WERI-Rb-1 (cell line): ENCODE measurements at regions not wholly inside any gene's neighbourhood (a gene's known extent, or its start where the extent isn't known, plus 50 kb on each side); places are given as distances from the start of the nearest gene placed in this dataset.

ENCODE experiments used
- DNase-seq: peaks from one replicate; pipeline ENCODE4 v3.0.0-alpha.2; 2020
- H3K27ac ChIP-seq: fragments of 250-450 bp; sonication (Bioruptor Pico); 2 replicates; pipeline ENCODE4 v1.5.1; 2020; ENCODE audit warnings: mild to moderate bottlenecking, moderate library complexity
- H3K27me3 ChIP-seq: fragments of 250-450 bp; sonication (Bioruptor Pico); 2 replicates; pipeline ENCODE4 v1.5.1; 2021; ENCODE audit warnings: mild to moderate bottlenecking, low read depth, moderate library complexity; ENCODE audit not compliant: insufficient read depth, severe bottlenecking
- H3K36me3 ChIP-seq: fragments of 250-450 bp; sonication (Bioruptor Pico); 2 replicates; pipeline ENCODE4 v1.5.1; 2020; ENCODE audit warnings: mild to moderate bottlenecking, moderate library complexity
- H3K4me3 ChIP-seq: 2 replicates; pipeline ENCODE4 v1.5.1; 2011; ENCODE audit warnings: low read depth, mild to moderate bottlenecking, control low read depth, low read length
- H3K9me3 ChIP-seq: fragments of 250-450 bp; sonication (Bioruptor Pico); 2 replicates; pipeline ENCODE4 v1.5.1; 2021; ENCODE audit warnings: mild to moderate bottlenecking, moderate library complexity; ENCODE audit not compliant: severe bottlenecking
- TF ChIP-seq, protein P1 (sequence below): IDR thresholded peaks from 2 replicates; pipeline ENCODE4 v1.5.1; 2011; ENCODE audit warnings: low read depth, mild to moderate bottlenecking, control low read depth, inconsistent platforms, low read length

DNA sequence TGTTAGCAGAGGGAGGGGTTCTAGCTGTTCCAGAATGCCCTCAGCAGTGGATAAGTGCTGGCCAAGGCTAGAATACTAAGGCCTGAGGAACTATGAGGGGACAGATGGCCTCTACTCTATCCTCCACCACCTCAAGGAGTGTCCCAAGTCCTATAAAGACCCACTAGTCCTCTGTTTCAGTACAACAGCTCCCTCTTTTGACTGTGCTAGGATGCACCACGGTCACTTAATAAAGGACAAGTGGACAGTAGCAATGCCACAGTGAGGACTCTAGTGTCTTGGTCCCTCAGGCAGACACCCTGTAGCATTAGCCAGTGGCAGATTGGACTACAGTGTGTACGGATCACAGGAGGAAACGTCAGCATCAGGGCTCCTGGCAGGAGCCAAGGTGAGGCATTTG lies 171.8 kb upstream of the PROK2 start:
- TF ChIP-seq, protein P1, sequence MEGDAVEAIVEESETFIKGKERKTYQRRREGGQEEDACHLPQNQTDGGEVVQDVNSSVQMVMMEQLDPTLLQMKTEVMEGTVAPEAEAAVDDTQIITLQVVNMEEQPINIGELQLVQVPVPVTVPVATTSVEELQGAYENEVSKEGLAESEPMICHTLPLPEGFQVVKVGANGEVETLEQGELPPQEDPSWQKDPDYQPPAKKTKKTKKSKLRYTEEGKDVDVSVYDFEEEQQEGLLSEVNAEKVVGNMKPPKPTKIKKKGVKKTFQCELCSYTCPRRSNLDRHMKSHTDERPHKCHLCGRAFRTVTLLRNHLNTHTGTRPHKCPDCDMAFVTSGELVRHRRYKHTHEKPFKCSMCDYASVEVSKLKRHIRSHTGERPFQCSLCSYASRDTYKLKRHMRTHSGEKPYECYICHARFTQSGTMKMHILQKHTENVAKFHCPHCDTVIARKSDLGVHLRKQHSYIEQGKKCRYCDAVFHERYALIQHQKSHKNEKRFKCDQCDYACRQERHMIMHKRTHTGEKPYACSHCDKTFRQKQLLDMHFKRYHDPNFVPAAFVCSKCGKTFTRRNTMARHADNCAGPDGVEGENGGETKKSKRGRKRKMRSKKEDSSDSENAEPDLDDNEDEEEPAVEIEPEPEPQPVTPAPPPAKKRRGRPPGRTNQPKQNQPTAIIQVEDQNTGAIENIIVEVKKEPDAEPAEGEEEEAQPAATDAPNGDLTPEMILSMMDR, result peak; percentile 72
- no peaks in the 10 kb centered on the region for H3K27me3 ChIP-seq
- H3K27ac ChIP-seq, result no peak overlapping the region; the same call in 1 of the 2 replicates
- peak; percentile 65 for DNase-seq
- no peaks in the 10 kb centered on the region for H3K9me3 ChIP-seq
- H3K36me3 ChIP-seq, result no peaks in the 10 kb centered on the region
- H3K4me3 ChIP-seq, result no peak overlapping the region

GRCh38 chr3:71956069-71956340 lies 171.1 kb upstream of the PROK2 start:
- Histone ChIP-seq H3K27ac (peak overlapping the region; percentile 32), H3K9me3 (no peaks in the 10 kb centered on the region), H3K36me3 (no peaks in the 10 kb centered on the region), H3K4me3 (no peak overlapping the region), H3K27me3 (no peaks in the 10 kb centered on the region)
- DNase-seq, result no peak
- TF ChIP-seq, protein P1, result no peak

DNA sequence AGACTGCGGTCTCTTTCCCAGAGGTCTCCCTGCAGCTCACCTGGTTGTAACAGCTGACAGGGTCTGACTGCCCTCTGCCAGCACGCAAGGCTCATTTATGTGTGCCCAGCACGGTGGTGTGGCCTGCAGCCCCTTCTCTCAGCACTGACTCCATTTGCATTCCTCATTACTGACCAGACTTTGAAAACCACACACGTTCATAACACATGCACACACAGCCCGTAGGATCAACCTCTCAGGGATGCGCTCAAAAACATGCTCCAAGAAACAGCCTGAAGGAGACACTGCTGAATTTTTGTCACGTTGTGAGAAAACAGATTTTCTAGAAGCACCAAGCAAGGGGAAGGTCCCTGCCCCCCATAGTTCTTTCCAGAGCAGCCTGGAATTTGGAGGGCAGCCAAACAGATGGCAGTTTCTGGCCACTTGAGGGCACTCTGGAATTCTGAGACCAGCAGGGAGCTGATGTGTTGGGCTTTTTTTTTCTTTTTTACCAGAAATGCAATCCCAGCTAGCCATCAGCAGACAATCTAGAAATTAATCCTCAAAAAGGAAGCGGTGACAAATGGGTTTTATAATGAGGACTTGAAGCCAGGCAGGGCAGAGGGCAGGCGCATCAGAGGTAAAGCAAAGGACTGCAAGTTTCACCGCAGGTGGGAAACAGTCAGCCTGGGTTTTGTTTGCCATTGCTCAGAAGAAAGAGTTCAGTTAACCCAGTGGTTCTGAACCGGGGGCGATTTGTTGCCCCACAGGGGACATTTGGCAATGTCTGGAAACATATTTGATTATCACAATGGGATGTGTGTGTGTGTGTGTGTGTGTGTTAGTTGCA lies 170.5 kb upstream of the PROK2 start:
- Histone ChIP-seq H3K27ac (peak overlapping the region; percentile 32), H3K36me3 (no peaks in the 10 kb centered on the region), H3K9me3 (no peaks in the 10 kb centered on the region), H3K27me3 (no peaks in the 10 kb centered on the region), H3K4me3 (no peak overlapping the region)
- TF ChIP-seq, protein P1, result peak; percentile 76
- DNase-seq, result peak; percentile 70

DNA sequence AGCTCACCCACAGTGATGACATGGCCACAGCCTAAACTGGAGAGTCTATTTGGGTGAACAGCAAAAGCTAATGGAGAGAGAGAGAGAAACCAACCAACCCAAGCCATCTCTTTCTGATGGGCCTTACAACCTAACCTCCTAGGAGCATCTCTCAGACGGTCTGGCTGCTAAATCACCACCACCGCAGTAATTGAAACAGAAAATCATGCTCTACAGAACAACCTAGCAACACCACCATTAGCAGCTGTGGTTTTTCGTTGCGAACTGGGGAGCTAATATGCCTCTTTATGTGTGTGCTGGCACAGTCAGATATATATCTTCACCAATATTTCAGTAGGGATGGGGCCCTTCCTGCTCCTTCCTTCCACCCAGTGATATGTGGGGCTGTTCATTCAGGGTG lies 166.9 kb upstream of the PROK2 start:
- Histone ChIP-seq H3K27me3 (no peaks in the 10 kb centered on the region), H3K27ac (no peak overlapping the region), H3K9me3 (no peaks in the 10 kb centered on the region), H3K36me3 (no peaks in the 10 kb centered on the region), H3K4me3 (no peak overlapping the region)
- DNase-seq, result no peak
- TF ChIP-seq, protein P1, result no peak

GRCh38 chr3:71951361-71951760 lies 166.4 kb upstream of the PROK2 start:
- TF ChIP-seq, protein P1, result no peak

DNA sequence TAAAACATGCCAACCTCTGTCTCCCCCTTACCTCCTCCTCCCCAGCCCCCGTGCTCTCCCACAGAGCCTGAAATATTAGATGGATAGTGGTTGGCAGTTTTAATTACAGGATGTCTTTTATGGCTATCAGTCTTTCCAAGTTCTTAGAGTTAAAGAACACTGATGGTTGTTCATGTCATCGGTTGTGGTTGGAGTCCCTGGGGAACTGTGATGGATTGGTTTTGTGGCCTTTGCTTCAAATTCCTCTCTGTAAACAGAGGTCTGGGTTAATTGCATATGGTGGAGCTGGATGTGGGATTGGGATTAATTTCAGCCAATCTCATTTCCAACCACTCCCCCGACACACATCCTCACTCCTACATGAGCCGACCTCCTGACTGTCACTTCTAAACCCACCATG lies 164.5 kb upstream of the PROK2 start:
- TF ChIP-seq, protein P1, result no peak
- Histone ChIP-seq H3K4me3 (no peak overlapping the region), H3K27ac (no peak overlapping the region), H3K36me3 (no peaks in the 10 kb centered on the region), H3K9me3 (no peaks in the 10 kb centered on the region), H3K27me3 (no peaks in the 10 kb centered on the region)
- no peak for DNase-seq

More at GRCh38 chr3:71951361-71951760, 166.4 kb upstream of the PROK2 start:
- no peaks in the 10 kb centered on the region for H3K27me3 ChIP-seq
- H3K4me3 ChIP-seq, result no peak overlapping the region
- no peak for DNase-seq
- H3K9me3 ChIP-seq, result no peaks in the 10 kb centered on the region
- H3K36me3 ChIP-seq, result no peaks in the 10 kb centered on the region
- H3K27ac ChIP-seq, result no peak overlapping the region
